HG02763 (cell line): ENCODE measurements at regions not wholly inside any gene's neighbourhood (a gene's known extent, or its start where the extent isn't known, plus 50 kb on each side); places are given as distances from the start of the nearest gene placed in this dataset.
"Not testable (repeated sequence)": the region's sequence is repeated elsewhere in the genome, so short reads cannot be mapped to it uniquely, and the experiment has no call there.

Source experiments
- ATAC-seq: cut with Tn5 transposase; IDR thresholded peaks from one replicate; pipeline ENCODE4 v1.9.1; 2021; ENCODE audit warnings: mild to moderate bottlenecking, moderate library complexity; ENCODE audit not compliant: unreplicated experiment

GRCh38 chr6:21708320-21708580 lies 114.7 kb downstream of the SOX4 start:
- ATAC-seq = no peak

GRCh38 chr6:21710216-21710615 lies 116.7 kb downstream of the SOX4 start:
- no peak for ATAC-seq

- no peak for ATAC-seq
Observed at GRCh38 chr6:21710908-21711627, 117.5 kb downstream of the SOX4 start.

GRCh38 chr6:21712213-21712612 lies 118.7 kb downstream of the SOX4 start:
- no peak for ATAC-seq

GRCh38 chr6:21713481-21713880 lies 119.9 kb downstream of the SOX4 start:
- no peak for ATAC-seq

GRCh38 chr6:21715180-21715579 lies 121.6 kb downstream of the SOX4 start:
- no peak for ATAC-seq

GRCh38 chr6:21722510-21722909 lies 129.0 kb downstream of the SOX4 start:
- no peak for ATAC-seq

GRCh38 chr6:21726676-21727075 lies 133.1 kb downstream of the SOX4 start:
- ATAC-seq = no peak

GRCh38 chr6:21728141-21728540 lies 134.6 kb downstream of the SOX4 start:
- ATAC-seq = no peak

- no peak for ATAC-seq
Observed at GRCh38 chr6:21729431-21729830, 135.9 kb downstream of the SOX4 start.

- ATAC-seq = no peak
Observed at GRCh38 chr6:21730533-21730932, 137.0 kb downstream of the SOX4 start.

- no peak for ATAC-seq
Observed at GRCh38 chr6:21731411-21732031, 138.0 kb downstream of the SOX4 start.

- ATAC-seq = not testable (repeated sequence)
Observed at GRCh38 chr6:21732032-21732730, 138.6 kb downstream of the SOX4 start.

- no peak for ATAC-seq
Observed at GRCh38 chr6:21732731-21733130, 139.2 kb downstream of the SOX4 start.

- ATAC-seq = no peak
Observed at GRCh38 chr6:21733311-21733710, 139.8 kb downstream of the SOX4 start.

- ATAC-seq = no peak
Observed at GRCh38 chr6:21734204-21734603, 140.7 kb downstream of the SOX4 start.

GRCh38 chr6:21738180-21739094 lies 144.9 kb downstream of the SOX4 start:
- ATAC-seq = no peak

- no peak for ATAC-seq
Observed at GRCh38 chr6:21739241-21739640, 145.7 kb downstream of the SOX4 start.

GRCh38 chr6:21739838-21740237 lies 146.3 kb downstream of the SOX4 start:
- ATAC-seq = no peak

- ATAC-seq = no peak
Observed at GRCh38 chr6:21740376-21741124, 147.0 kb downstream of the SOX4 start.
